Fibroblast of lung (primary cell): ENCODE measurements at regions not wholly inside any gene's neighbourhood (a gene's known extent, or its start where the extent isn't known, plus 50 kb on each side); places are given as distances from the start of the nearest gene placed in this dataset.

ENCODE experiments used
- EZH2 ChIP-seq: IDR thresholded peaks from 2 replicates; pipeline ENCODE4 v1.5.1; 2012; ENCODE audit warnings: low read length, control low read depth, mild to moderate bottlenecking; ENCODE audit errors: missing control alignments
- TF ChIP-seq, protein P1 (sequence below), 2 donors: IDR thresholded peaks in 1 of 2; conservative IDR thresholded peaks in 1 of 2; 1 replicate in 1 of 2; 2 replicates in 1 of 2; pipeline ENCODE4 v1.5.1; 2011 to 2012; ENCODE audit warnings: low read length in 2 of 2, control low read depth in 1 of 2, inconsistent platforms in 1 of 2, low read depth in 1 of 2, mild to moderate bottlenecking in 1 of 2

DNA sequence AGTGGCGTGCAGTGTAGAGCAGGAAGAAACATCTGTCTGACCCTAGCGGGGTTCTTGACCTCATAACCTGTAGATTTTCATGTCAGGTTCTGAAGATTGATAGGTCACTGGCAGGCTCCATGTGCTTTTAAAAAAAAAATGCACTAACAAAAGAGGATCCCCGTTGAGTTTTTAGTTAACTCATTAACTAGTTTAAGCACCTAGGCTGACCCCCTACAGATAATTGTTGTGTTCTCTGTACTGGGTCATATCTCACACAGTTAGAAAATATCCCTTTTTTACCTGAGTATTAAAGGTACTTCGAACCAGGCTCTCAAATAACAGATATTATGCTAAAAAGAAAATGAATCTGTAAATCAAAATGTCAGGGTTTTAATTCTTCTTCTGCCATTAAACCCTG is 676.6 kb downstream of the CDH11 start:
- TF ChIP-seq, protein P1, sequence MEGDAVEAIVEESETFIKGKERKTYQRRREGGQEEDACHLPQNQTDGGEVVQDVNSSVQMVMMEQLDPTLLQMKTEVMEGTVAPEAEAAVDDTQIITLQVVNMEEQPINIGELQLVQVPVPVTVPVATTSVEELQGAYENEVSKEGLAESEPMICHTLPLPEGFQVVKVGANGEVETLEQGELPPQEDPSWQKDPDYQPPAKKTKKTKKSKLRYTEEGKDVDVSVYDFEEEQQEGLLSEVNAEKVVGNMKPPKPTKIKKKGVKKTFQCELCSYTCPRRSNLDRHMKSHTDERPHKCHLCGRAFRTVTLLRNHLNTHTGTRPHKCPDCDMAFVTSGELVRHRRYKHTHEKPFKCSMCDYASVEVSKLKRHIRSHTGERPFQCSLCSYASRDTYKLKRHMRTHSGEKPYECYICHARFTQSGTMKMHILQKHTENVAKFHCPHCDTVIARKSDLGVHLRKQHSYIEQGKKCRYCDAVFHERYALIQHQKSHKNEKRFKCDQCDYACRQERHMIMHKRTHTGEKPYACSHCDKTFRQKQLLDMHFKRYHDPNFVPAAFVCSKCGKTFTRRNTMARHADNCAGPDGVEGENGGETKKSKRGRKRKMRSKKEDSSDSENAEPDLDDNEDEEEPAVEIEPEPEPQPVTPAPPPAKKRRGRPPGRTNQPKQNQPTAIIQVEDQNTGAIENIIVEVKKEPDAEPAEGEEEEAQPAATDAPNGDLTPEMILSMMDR (conservative IDR thresholded peaks at IDR 0.05 in 1 of 2, IDR thresholded peaks at IDR 0.05 in 1 of 2; ENCODE audit: low read depth in 1 of 2, low read length in 2 of 2): no peak
- no peak for TF ChIP-seq EZH2
